ENCODE measurements at regions not wholly inside any gene's neighbourhood (a gene's known extent, or its start where the extent isn't known, plus 50 kb on each side); places are given as distances from the start of the nearest gene placed in this dataset.

- no peak for DNase-seq (ENCODE audit: low read depth in 4 of 6, low spot score in 6 of 6)
- H3K27ac ChIP-seq (ENCODE audit: low read depth, low read length), result no peak overlapping the region
- no peak overlapping the region for H3K4me3 ChIP-seq (ENCODE audit: low read depth, low read length)
- peaks cover 3% of the 10 kb centered on the region for H3K9me3 ChIP-seq (ENCODE audit: control insufficient read depth, insufficient read depth, low read length)
- no CpG with 5 or more reads among the region's 2 CpGs for WGBS (ENCODE audit: insufficient coverage)
- H3K4me1 ChIP-seq (ENCODE audit: control insufficient read depth, insufficient read depth, low read length), result no peaks in the 10 kb centered on the region
- no peaks in the 10 kb centered on the region for H3K36me3 ChIP-seq (ENCODE audit: control insufficient read depth, insufficient read depth, low read length)
- H3K27me3 ChIP-seq (ENCODE audit: control insufficient read depth, insufficient read depth, low read length), result no peaks in the 10 kb centered on the region
Measured at GRCh38 chr3:104402902-104403301, 963.8 kb upstream of the ALCAM start.

- H3K4me3 ChIP-seq (ENCODE audit: low read depth, low read length), result no peak overlapping the region
- peak in 1 of 6 donors; percentile 26 for DNase-seq (ENCODE audit: low read depth in 4 of 6, low spot score in 6 of 6)
- H3K27me3 ChIP-seq (ENCODE audit: control insufficient read depth, insufficient read depth, low read length), result no peaks in the 10 kb centered on the region
- H3K9me3 ChIP-seq (ENCODE audit: control insufficient read depth, insufficient read depth, low read length), result no peaks in the 10 kb centered on the region
- H3K4me1 ChIP-seq (ENCODE audit: control insufficient read depth, insufficient read depth, low read length), result no peaks in the 10 kb centered on the region
- WGBS (ENCODE audit: insufficient coverage), result no CpG with 5 or more reads among the region's 4 CpGs
- H3K36me3 ChIP-seq (ENCODE audit: control insufficient read depth, insufficient read depth, low read length), result no peaks in the 10 kb centered on the region
- no peak overlapping the region for H3K27ac ChIP-seq (ENCODE audit: low read depth, low read length)
Measured at GRCh38 chr3:104411757-104412156, 955.0 kb upstream of the ALCAM start.

- Histone ChIP-seq H3K27me3 (ENCODE audit: control insufficient read depth, insufficient read depth, low read length) (no peaks in the 10 kb centered on the region), H3K36me3 (ENCODE audit: control insufficient read depth, insufficient read depth, low read length) (no peaks in the 10 kb centered on the region), H3K4me1 (ENCODE audit: control insufficient read depth, insufficient read depth, low read length) (no peaks in the 10 kb centered on the region), H3K27ac (ENCODE audit: low read depth, low read length) (no peak overlapping the region), H3K9me3 (ENCODE audit: control insufficient read depth, insufficient read depth, low read length) (no peaks in the 10 kb centered on the region), H3K4me3 (ENCODE audit: low read depth, low read length) (no peak overlapping the region)
- WGBS (ENCODE audit: insufficient coverage), result 90% methylated on average over 2 of the region's 9 CpGs
- DNase-seq (ENCODE audit: low read depth in 4 of 6, low spot score in 6 of 6), result no peak
Measured at GRCh38 chr3:104412608-104413580, 953.8 kb upstream of the ALCAM start.

GRCh38 chr3:104428337-104428925 lies 938.3 kb upstream of the ALCAM start:
- H3K9me3 ChIP-seq (ENCODE audit: control insufficient read depth, insufficient read depth, low read length), result peaks cover 1% of the 10 kb centered on the region
- no peaks in the 10 kb centered on the region for H3K27me3 ChIP-seq (ENCODE audit: control insufficient read depth, insufficient read depth, low read length)
- no CpG with 5 or more reads among the region's 2 CpGs for WGBS (ENCODE audit: insufficient coverage)
- no peaks in the 10 kb centered on the region for H3K4me1 ChIP-seq (ENCODE audit: control insufficient read depth, insufficient read depth, low read length)
- DNase-seq (ENCODE audit: low read depth in 4 of 6, low spot score in 6 of 6), result peak in 1 of 6 donors; percentile 35
- H3K4me3 ChIP-seq (ENCODE audit: low read depth, low read length), result no peak overlapping the region
- no peaks in the 10 kb centered on the region for H3K36me3 ChIP-seq (ENCODE audit: control insufficient read depth, insufficient read depth, low read length)
- H3K27ac ChIP-seq (ENCODE audit: low read depth, low read length), result no peak overlapping the region

- Histone ChIP-seq H3K4me1 (ENCODE audit: control insufficient read depth, insufficient read depth, low read length) (no peaks in the 10 kb centered on the region), H3K27me3 (ENCODE audit: control insufficient read depth, insufficient read depth, low read length) (no peaks in the 10 kb centered on the region), H3K4me3 (ENCODE audit: low read depth, low read length) (no peak overlapping the region), H3K27ac (ENCODE audit: low read depth, low read length) (no peak overlapping the region), H3K9me3 (ENCODE audit: control insufficient read depth, insufficient read depth, low read length) (peaks cover 1% of the 10 kb centered on the region), H3K36me3 (ENCODE audit: control insufficient read depth, insufficient read depth, low read length) (no peaks in the 10 kb centered on the region)
- 86% methylated on average over 1 of the region's 3 CpGs for WGBS (ENCODE audit: insufficient coverage)
- no peak for DNase-seq (ENCODE audit: low read depth in 4 of 6, low spot score in 6 of 6)
Measured at GRCh38 chr3:104429727-104430126, 937.0 kb upstream of the ALCAM start.

GRCh38 chr3:104436506-104436905 lies 930.2 kb upstream of the ALCAM start:
- Histone ChIP-seq H3K9me3 (ENCODE audit: control insufficient read depth, insufficient read depth, low read length) (no peaks in the 10 kb centered on the region), H3K4me3 (ENCODE audit: low read depth, low read length) (no peak overlapping the region), H3K27ac (ENCODE audit: low read depth, low read length) (no peak overlapping the region), H3K4me1 (ENCODE audit: control insufficient read depth, insufficient read depth, low read length) (no peaks in the 10 kb centered on the region), H3K36me3 (ENCODE audit: control insufficient read depth, insufficient read depth, low read length) (no peaks in the 10 kb centered on the region), H3K27me3 (ENCODE audit: control insufficient read depth, insufficient read depth, low read length) (no peaks in the 10 kb centered on the region)
- no CpG with 5 or more reads among the region's 1 CpG for WGBS (ENCODE audit: insufficient coverage)
- DNase-seq (ENCODE audit: low read depth in 4 of 6, low spot score in 6 of 6), result no peak

- no peaks in the 10 kb centered on the region for H3K36me3 ChIP-seq (ENCODE audit: control insufficient read depth, insufficient read depth, low read length)
- no peak overlapping the region for H3K4me3 ChIP-seq (ENCODE audit: low read depth, low read length)
- 43% methylated on average over 1 of the region's 4 CpGs for WGBS (ENCODE audit: insufficient coverage)
- peak overlapping the region; percentile 78 for H3K27ac ChIP-seq (ENCODE audit: low read depth, low read length)
- H3K9me3 ChIP-seq (ENCODE audit: control insufficient read depth, insufficient read depth, low read length), result no peaks in the 10 kb centered on the region
- DNase-seq (ENCODE audit: low read depth in 4 of 6, low spot score in 6 of 6), result peak in 3 of 6 donors; percentile 28 to 68 (median 59)
- H3K4me1 ChIP-seq (ENCODE audit: control insufficient read depth, insufficient read depth, low read length), result no peaks in the 10 kb centered on the region
- H3K27me3 ChIP-seq (ENCODE audit: control insufficient read depth, insufficient read depth, low read length), result no peaks in the 10 kb centered on the region
Measured at GRCh38 chr3:104437131-104437750, 929.5 kb upstream of the ALCAM start.

GRCh38 chr3:104437891-104438290 lies 928.8 kb upstream of the ALCAM start:
- H3K4me3 ChIP-seq (ENCODE audit: low read depth, low read length), result no peak overlapping the region
- H3K4me1 ChIP-seq (ENCODE audit: control insufficient read depth, insufficient read depth, low read length), result no peaks in the 10 kb centered on the region
- peak overlapping the region; percentile 78 for H3K27ac ChIP-seq (ENCODE audit: low read depth, low read length)
- peak in 5 of 6 donors; percentile 33 to 87 (median 44) for DNase-seq (ENCODE audit: low read depth in 4 of 6, low spot score in 6 of 6)
- no peaks in the 10 kb centered on the region for H3K27me3 ChIP-seq (ENCODE audit: control insufficient read depth, insufficient read depth, low read length)
- H3K36me3 ChIP-seq (ENCODE audit: control insufficient read depth, insufficient read depth, low read length), result no peaks in the 10 kb centered on the region
- H3K9me3 ChIP-seq (ENCODE audit: control insufficient read depth, insufficient read depth, low read length), result no peaks in the 10 kb centered on the region
- WGBS (ENCODE audit: insufficient coverage), result no CpG with 5 or more reads among the region's 1 CpG

- no CpG with 5 or more reads among the region's 1 CpG for WGBS (ENCODE audit: insufficient coverage)
- H3K27me3 ChIP-seq (ENCODE audit: control insufficient read depth, insufficient read depth, low read length), result no peaks in the 10 kb centered on the region
- no peak for DNase-seq (ENCODE audit: low read depth in 4 of 6, low spot score in 6 of 6)
- H3K4me1 ChIP-seq (ENCODE audit: control insufficient read depth, insufficient read depth, low read length), result no peaks in the 10 kb centered on the region
- H3K36me3 ChIP-seq (ENCODE audit: control insufficient read depth, insufficient read depth, low read length), result no peaks in the 10 kb centered on the region
- H3K9me3 ChIP-seq (ENCODE audit: control insufficient read depth, insufficient read depth, low read length), result no peaks in the 10 kb centered on the region
- H3K4me3 ChIP-seq (ENCODE audit: low read depth, low read length), result no peak overlapping the region
- no peak overlapping the region for H3K27ac ChIP-seq (ENCODE audit: low read depth, low read length)
Measured at GRCh38 chr3:104438706-104439105, 928.0 kb upstream of the ALCAM start.
